B cell (primary cell): ENCODE measurements at regions not wholly inside any gene's neighbourhood (a gene's known extent, or its start where the extent isn't known, plus 50 kb on each side); places are given as distances from the start of the nearest gene placed in this dataset.

Experiments used
- ATAC-seq: fragments of 200-7000 bp; cut with Tn5 transposase; one replicate; pipeline ENCODE4 v1.10.0; 2021; ENCODE audit warnings: low read depth, mild to moderate bottlenecking, moderate number of reproducible peaks, moderate library complexity
- CTCF ChIA-PET: fragments of 350-600 bp; sonication (Branson Sonifier 250); formaldehyde crosslinking; loops from one replicate; lab custom pipeline; 2021; ENCODE audit warnings: antibody characterized with exemption, inconsistent platforms; lab: Charles Lee
- POLR2A ChIA-PET: fragments of 350-600 bp; sonication (Branson Sonifier 250); formaldehyde crosslinking; loops from one replicate; lab custom pipeline; 2021; ENCODE audit warnings: antibody characterized with exemption; lab: Charles Lee
- DNase-seq: peaks from one replicate; pipeline ENCODE4 v3.0.0; 2013
- H2AFZ ChIP-seq: 2 replicates; pipeline ENCODE4 v1.6.1; 2012; ENCODE audit warnings: mild to moderate bottlenecking, low read depth, low read length; ENCODE audit not compliant: insufficient read depth, poor library complexity, severe bottlenecking
- H3K27ac ChIP-seq, 2 donors: 1 replicate in 1 of 2; 2 replicates in 1 of 2; pipeline ENCODE4 v1.5.1; 2012 to 2013; ENCODE audit warnings: low read length in 2 of 2, mild to moderate bottlenecking in 2 of 2, moderate library complexity in 1 of 2
- H3K27me3 ChIP-seq, 4 experiments: fragments of 200-600 bp in 1 of 4; sonication (generic) in 1 of 4; replicated peaks in 1 of 4; 1 replicate in 2 of 4; 2 replicates in 2 of 4; pipeline versions ENCODE4 v1.6.1 to v1.7.0; 2013 to 2016; ENCODE audit warnings: low read length in 3 of 4, mild to moderate bottlenecking in 2 of 4, mixed read lengths in 1 of 4, moderate library complexity in 1 of 4; ENCODE audit not compliant: insufficient read depth in 4 of 4, control insufficient read depth in 3 of 4; ENCODE audit errors: control extremely low read depth in 1 of 4
- H3K36me3 ChIP-seq, 2 experiments: replicated peaks in 1 of 2; 1 replicate in 1 of 2; 2 replicates in 1 of 2; pipeline versions ENCODE4 v1.6.1 to v1.7.1; 2013; ENCODE audit warnings: low read length in 1 of 2; ENCODE audit not compliant: insufficient read depth in 2 of 2, control insufficient read depth in 1 of 2; ENCODE audit errors: control extremely low read depth in 1 of 2, extremely low read depth in 1 of 2
- H3K4me1 ChIP-seq, 2 donors: fragments of 200-600 bp in 1 of 2; sonication (generic) in 1 of 2; 1 replicate in 1 of 2; 2 replicates in 1 of 2; pipeline versions ENCODE4 v1.5.1 to v1.6.1; 2013 to 2017; ENCODE audit warnings: low read length in 2 of 2; ENCODE audit not compliant: control insufficient read depth in 2 of 2, insufficient read depth in 2 of 2
- H3K4me2 ChIP-seq: replicated peaks from 2 replicates; pipeline ENCODE3; 2012; ENCODE audit warnings: mild to moderate bottlenecking, low read depth, low read length; ENCODE audit not compliant: poor library complexity, severe bottlenecking
- H3K4me3 ChIP-seq, 5 experiments: fragments of 200-600 bp in 1 of 5; sonication (generic) in 1 of 5; 1 replicate in 3 of 5; 2 replicates in 2 of 5; pipeline versions ENCODE4 v1.5.1 to v1.7.0; 2011 to 2016; ENCODE audit warnings: low read length in 4 of 5, mild to moderate bottlenecking in 4 of 5, low read depth in 2 of 5, control low read depth in 1 of 5, moderate library complexity in 1 of 5; ENCODE audit not compliant: insufficient read depth in 1 of 5; ENCODE audit errors: control extremely low read depth in 1 of 5, extremely low read depth in 1 of 5
- H3K79me2 ChIP-seq: fragments of 200-600 bp; sonication (generic); one replicate; pipeline ENCODE4 v1.6.0; 2016; ENCODE audit warnings: low read length; ENCODE audit not compliant: control insufficient read depth, insufficient read depth
- H3K9ac ChIP-seq: fragments of 200-600 bp; sonication (generic); 2 replicates; pipeline ENCODE4 v1.6.1; 2017; ENCODE audit warnings: mild to moderate bottlenecking, low read length, moderate library complexity
- H3K9me3 ChIP-seq, 3 donors: one replicate each; pipeline versions ENCODE4 v1.6.1 to v1.7.1; 2013; ENCODE audit warnings: low read length in 2 of 3; ENCODE audit not compliant: control insufficient read depth in 2 of 3, insufficient read depth in 1 of 3; ENCODE audit errors: control extremely low read depth in 1 of 3
- H4K20me1 ChIP-seq: 2 replicates; pipeline ENCODE4 v1.6.0; 2012; ENCODE audit warnings: mild to moderate bottlenecking, low read length; ENCODE audit not compliant: insufficient read depth, control insufficient read depth, poor library complexity, severe bottlenecking
- H3K27ac Mint-ChIP-seq: one replicate; pipeline ENCODE4 v1.8.0; 2021; ENCODE audit warnings: mixed read lengths
- H3K27me3 Mint-ChIP-seq: one replicate; pipeline ENCODE4 v1.8.0; 2021; ENCODE audit warnings: mixed read lengths
- H3K4me1 Mint-ChIP-seq: one replicate; pipeline ENCODE4 v1.8.0; 2021; ENCODE audit warnings: mixed read lengths
- H3K4me3 Mint-ChIP-seq: one replicate; pipeline ENCODE4 v1.8.0; 2021; ENCODE audit warnings: mixed read lengths
- H3K9me3 Mint-ChIP-seq: one replicate; pipeline ENCODE4 v1.8.0; 2022; ENCODE audit warnings: mixed read lengths; ENCODE audit not compliant: insufficient read depth
- EZH2 ChIP-seq: IDR thresholded peaks from 2 replicates; pipeline ENCODE4 v1.6.1; 2012; ENCODE audit warnings: borderline replicate concordance, low read depth, mild to moderate bottlenecking, moderate library complexity, low read length; ENCODE audit not compliant: insufficient read depth, poor library complexity, severe bottlenecking
- WGBS: methylation state at CpG from one replicate; pipeline ENCODE4 v1.1.5; 2013; ENCODE audit warnings: missing lambda C conversion rate; ENCODE audit not compliant: insufficient coverage; 5-methylcytosine and 5-hydroxymethylcytosine counted together
- intact Hi-C: fragments of 100-400 bp; cut with micrococcal nuclease; formaldehyde crosslinking; loops from one replicate; pipeline ENCODE4 v1.10.0; 2022
- TF ChIP-seq, protein P1 (sequence below): fragments of 200-600 bp; IDR thresholded peaks from one replicate; pipeline ENCODE4 v1.8.0; 2022; ENCODE audit warnings: antibody characterized with exemption, mild to moderate bottlenecking

DNA sequence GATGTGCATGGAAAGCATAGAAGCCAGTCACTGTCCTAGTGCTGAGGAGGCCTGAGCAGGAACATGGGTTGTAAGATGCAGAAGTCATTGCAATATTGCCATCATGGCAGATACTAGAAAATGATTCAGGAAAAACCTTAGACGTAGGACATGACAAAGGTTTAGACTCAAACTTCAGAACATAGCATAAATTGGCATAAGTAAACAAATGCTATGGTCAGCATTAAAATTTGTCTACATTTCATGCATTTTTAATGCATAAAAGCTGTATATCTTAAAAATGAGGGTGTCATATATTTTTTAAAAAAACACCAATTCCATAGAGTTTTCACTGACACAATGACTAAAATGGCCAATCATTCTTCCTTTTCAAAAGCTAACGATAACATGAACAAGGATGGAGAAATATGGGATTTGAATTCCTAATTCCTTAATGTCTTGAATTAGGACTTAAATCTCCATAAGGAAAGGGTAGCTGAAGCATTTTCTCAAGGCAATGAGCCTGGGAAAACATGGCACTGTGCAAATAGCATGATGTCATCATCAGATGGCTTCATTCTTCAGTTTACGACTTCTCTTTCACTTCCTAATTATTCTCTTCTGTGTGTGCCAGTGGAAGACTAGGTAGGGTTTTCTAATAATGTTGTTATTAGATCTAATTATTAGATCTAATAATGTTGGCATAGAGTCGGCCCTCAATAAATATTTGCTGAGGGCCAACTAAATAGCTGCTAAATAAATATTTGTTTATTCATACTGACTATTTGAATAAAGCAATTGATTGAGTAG lies 125.1 kb upstream of the FRG1 start:
- ATAC-seq: no peak

DNA sequence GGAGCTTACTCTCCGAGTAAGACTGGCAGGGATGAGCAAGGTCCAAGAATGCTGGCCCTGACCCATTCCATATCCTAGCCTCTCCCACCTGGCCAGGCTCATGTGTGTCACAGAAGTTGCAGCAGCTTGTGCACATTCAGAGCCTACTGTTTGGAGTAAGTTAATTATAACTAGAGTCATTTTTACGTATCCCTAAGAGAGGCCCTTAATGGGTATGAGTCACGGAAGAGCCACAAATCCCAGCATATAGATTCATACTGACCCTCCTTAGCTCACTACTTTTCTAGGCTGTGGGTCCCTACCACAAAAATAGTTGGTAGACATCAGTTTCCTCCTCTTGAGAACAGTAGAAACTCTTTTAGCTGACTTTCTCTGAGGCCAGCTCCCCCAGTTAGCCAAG lies 118.3 kb upstream of the FRG1 start:
- intact Hi-C loops: no loop called here
- CTCF ChIA-PET: no interaction called here
- no peak overlapping the region for H2AFZ ChIP-seq

More for the DNA sequence above, 125.1 kb upstream of the FRG1 start:
- Histone ChIP-seq H3K27ac (no peak overlapping the region), H3K36me3 (no peaks in the 10 kb centered on the region), H4K20me1 (no peaks in the 10 kb centered on the region), H3K79me2 (no peaks in the 10 kb centered on the region), H3K9ac (no peak overlapping the region), H3K4me3 (no peak overlapping the region), H3K4me1 (no peaks in the 10 kb centered on the region), H3K27me3 (no peaks in the 10 kb centered on the region), H3K4me2 (no peak overlapping the region), H3K9me3 (peaks cover 0 to 8% (median 0%) of the 10 kb centered on the region in 3 donors), H2AFZ (no peak overlapping the region)
- no CpG with 5 or more reads among the region's 4 CpGs for WGBS
- no peak overlapping the region for H3K27ac Mint-ChIP-seq
- DNase-seq: no peak
- no peaks in the 10 kb centered on the region for H3K27me3 Mint-ChIP-seq
- no peak overlapping the region for H3K4me3 Mint-ChIP-seq
- TF ChIP-seq, protein P1, sequence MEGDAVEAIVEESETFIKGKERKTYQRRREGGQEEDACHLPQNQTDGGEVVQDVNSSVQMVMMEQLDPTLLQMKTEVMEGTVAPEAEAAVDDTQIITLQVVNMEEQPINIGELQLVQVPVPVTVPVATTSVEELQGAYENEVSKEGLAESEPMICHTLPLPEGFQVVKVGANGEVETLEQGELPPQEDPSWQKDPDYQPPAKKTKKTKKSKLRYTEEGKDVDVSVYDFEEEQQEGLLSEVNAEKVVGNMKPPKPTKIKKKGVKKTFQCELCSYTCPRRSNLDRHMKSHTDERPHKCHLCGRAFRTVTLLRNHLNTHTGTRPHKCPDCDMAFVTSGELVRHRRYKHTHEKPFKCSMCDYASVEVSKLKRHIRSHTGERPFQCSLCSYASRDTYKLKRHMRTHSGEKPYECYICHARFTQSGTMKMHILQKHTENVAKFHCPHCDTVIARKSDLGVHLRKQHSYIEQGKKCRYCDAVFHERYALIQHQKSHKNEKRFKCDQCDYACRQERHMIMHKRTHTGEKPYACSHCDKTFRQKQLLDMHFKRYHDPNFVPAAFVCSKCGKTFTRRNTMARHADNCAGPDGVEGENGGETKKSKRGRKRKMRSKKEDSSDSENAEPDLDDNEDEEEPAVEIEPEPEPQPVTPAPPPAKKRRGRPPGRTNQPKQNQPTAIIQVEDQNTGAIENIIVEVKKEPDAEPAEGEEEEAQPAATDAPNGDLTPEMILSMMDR: no peak
- TF ChIP-seq EZH2: no peak
- POLR2A ChIA-PET: no interaction called here
- H3K9me3 Mint-ChIP-seq: peaks cover 2% of the 10 kb centered on the region
- intact Hi-C loops: no loop called here
- H3K4me1 Mint-ChIP-seq: no peaks in the 10 kb centered on the region
- CTCF ChIA-PET: no interaction called here

More for the DNA sequence above, 118.3 kb upstream of the FRG1 start:
- no peak overlapping the region for H3K4me3 ChIP-seq
- Mint-ChIP-seq H3K4me1 (no peaks in the 10 kb centered on the region), H3K9me3 (no peaks in the 10 kb centered on the region), H3K27ac (no peak overlapping the region), H3K27me3 (no peaks in the 10 kb centered on the region), H3K4me3 (no peak overlapping the region)
- 100% methylated on average over 1 of the region's 3 CpGs for WGBS
- no peaks in the 10 kb centered on the region for H3K27me3 ChIP-seq
- no peaks in the 10 kb centered on the region for H3K79me2 ChIP-seq
- DNase-seq (no peak), ATAC-seq (no peak)
- H3K9ac ChIP-seq: no peak overlapping the region
- no peak overlapping the region for H3K4me2 ChIP-seq
- no peak overlapping the region for H3K27ac ChIP-seq
- no peaks in the 10 kb centered on the region for H3K4me1 ChIP-seq
- no peak for TF ChIP-seq EZH2
- TF ChIP-seq, protein P1: no peak
- no peaks in the 10 kb centered on the region for H3K36me3 ChIP-seq
- no peaks in the 10 kb centered on the region for H4K20me1 ChIP-seq
- H3K9me3 ChIP-seq: no peaks in the 10 kb centered on the region
- POLR2A ChIA-PET: no interaction called here
